ENCODE measurements at regions not wholly inside any gene's neighbourhood (a gene's known extent, or its start where the extent isn't known, plus 50 kb on each side); places are given as distances from the start of the nearest gene placed in this dataset.

- Mint-ChIP-seq H3K27ac (no peak overlapping the region), H3K4me1 (no peaks in the 10 kb centered on the region), H3K9me3 (no peaks in the 10 kb centered on the region), H3K4me3 (no peak overlapping the region), H3K36me3 (no peaks in the 10 kb centered on the region), H3K27me3 (peaks cover 3% of the 10 kb centered on the region)
- DNase-seq (ENCODE audit: low spot score in 2 of 2) (no peak), ATAC-seq (ENCODE audit: low read depth) (no peak)
These were observed 205.1 kb upstream of the CHD1 start for GRCh38 chr5:99133921-99134320.

- no peak for ATAC-seq (ENCODE audit: low read depth)
- no peak for DNase-seq (ENCODE audit: low spot score in 2 of 2)
- Mint-ChIP-seq H3K9me3 (no peaks in the 10 kb centered on the region), H3K36me3 (no peaks in the 10 kb centered on the region), H3K4me3 (no peak overlapping the region), H3K27ac (no peak overlapping the region), H3K4me1 (no peaks in the 10 kb centered on the region), H3K27me3 (peaks cover 5% of the 10 kb centered on the region)
These were observed 201.1 kb upstream of the CHD1 start for GRCh38 chr5:99129768-99130501.

- DNase-seq (ENCODE audit: low spot score in 2 of 2) (no peak), ATAC-seq (ENCODE audit: low read depth) (no peak)
- H3K4me3 Mint-ChIP-seq = no peak overlapping the region
- no peaks in the 10 kb centered on the region for H3K4me1 Mint-ChIP-seq
- peaks cover 3% of the 10 kb centered on the region for H3K27me3 Mint-ChIP-seq
- no peaks in the 10 kb centered on the region for H3K36me3 Mint-ChIP-seq
- H3K9me3 Mint-ChIP-seq = no peaks in the 10 kb centered on the region
- H3K27ac Mint-ChIP-seq = no peak overlapping the region
These were observed 194.2 kb upstream of the CHD1 start for GRCh38 chr5:99122976-99123375.

- DNase-seq (ENCODE audit: low spot score in 2 of 2) = no peak
- ATAC-seq (ENCODE audit: low read depth) = no peak
- no peak overlapping the region for H3K4me3 Mint-ChIP-seq
These were observed 190.5 kb upstream of the CHD1 start for GRCh38 chr5:99119326-99119725.

GRCh38 chr5:99116526-99116925, 187.7 kb upstream of the CHD1 start:
- H3K4me3 Mint-ChIP-seq = no peak overlapping the region
- peaks cover 2% of the 10 kb centered on the region for H3K27me3 Mint-ChIP-seq
- H3K4me1 Mint-ChIP-seq = no peaks in the 10 kb centered on the region
- no peak for DNase-seq (ENCODE audit: low spot score in 2 of 2)
- ATAC-seq (ENCODE audit: low read depth) = no peak
- H3K27ac Mint-ChIP-seq = no peak overlapping the region
- no peaks in the 10 kb centered on the region for H3K9me3 Mint-ChIP-seq
- no peaks in the 10 kb centered on the region for H3K36me3 Mint-ChIP-seq

More at GRCh38 chr5:99119326-99119725, 190.5 kb upstream of the CHD1 start:
- no peaks in the 10 kb centered on the region for H3K9me3 Mint-ChIP-seq
- no peaks in the 10 kb centered on the region for H3K36me3 Mint-ChIP-seq
- no peaks in the 10 kb centered on the region for H3K4me1 Mint-ChIP-seq
- peaks cover 2% of the 10 kb centered on the region for H3K27me3 Mint-ChIP-seq
- H3K27ac Mint-ChIP-seq = no peak overlapping the region

- ATAC-seq (ENCODE audit: low read depth) (no peak), DNase-seq (ENCODE audit: low spot score in 2 of 2) (no peak)
- H3K4me1 Mint-ChIP-seq = peaks cover under 1% of the 10 kb centered on the region
- no peak overlapping the region for H3K4me3 Mint-ChIP-seq
- peaks cover 2% of the 10 kb centered on the region for H3K27me3 Mint-ChIP-seq
- H3K27ac Mint-ChIP-seq = no peak overlapping the region
- H3K9me3 Mint-ChIP-seq = no peaks in the 10 kb centered on the region
- H3K36me3 Mint-ChIP-seq = no peaks in the 10 kb centered on the region
These were observed 181.1 kb upstream of the CHD1 start for GRCh38 chr5:99109894-99110293.

- DNase-seq (ENCODE audit: low spot score in 2 of 2) (no peak), ATAC-seq (ENCODE audit: low read depth) (no peak)
- Mint-ChIP-seq H3K36me3 (no peaks in the 10 kb centered on the region), H3K4me3 (no peak overlapping the region), H3K4me1 (peaks cover 4% of the 10 kb centered on the region), H3K27ac (no peak overlapping the region), H3K27me3 (peaks cover 4% of the 10 kb centered on the region), H3K9me3 (no peaks in the 10 kb centered on the region)
These were observed 176.4 kb upstream of the CHD1 start for GRCh38 chr5:99105216-99105615.

GRCh38 chr5:99104538-99105132, 175.8 kb upstream of the CHD1 start:
- ATAC-seq (ENCODE audit: low read depth) (no peak), DNase-seq (ENCODE audit: low spot score in 2 of 2) (peak in 1 of 2 donors; percentile 9)
- H3K9me3 Mint-ChIP-seq = no peaks in the 10 kb centered on the region
- no peak overlapping the region for H3K27ac Mint-ChIP-seq
- H3K27me3 Mint-ChIP-seq = peaks cover 4% of the 10 kb centered on the region
- H3K4me1 Mint-ChIP-seq = peaks cover 4% of the 10 kb centered on the region
- no peaks in the 10 kb centered on the region for H3K36me3 Mint-ChIP-seq
- H3K4me3 Mint-ChIP-seq = no peak overlapping the region

- Mint-ChIP-seq H3K27me3 (peaks cover 7% of the 10 kb centered on the region), H3K9me3 (no peaks in the 10 kb centered on the region), H3K27ac (no peak overlapping the region), H3K36me3 (no peaks in the 10 kb centered on the region), H3K4me3 (no peak overlapping the region), H3K4me1 (peaks cover 4% of the 10 kb centered on the region)
- ATAC-seq (ENCODE audit: low read depth) (no peak), DNase-seq (ENCODE audit: low spot score in 2 of 2) (no peak)
These were observed 173.4 kb upstream of the CHD1 start for GRCh38 chr5:99102073-99102697.

GRCh38 chr5:99099691-99100090, 170.9 kb upstream of the CHD1 start:
- Mint-ChIP-seq H3K36me3 (no peaks in the 10 kb centered on the region), H3K4me1 (peaks cover 2% of the 10 kb centered on the region), H3K27ac (no peak overlapping the region), H3K9me3 (no peaks in the 10 kb centered on the region), H3K4me3 (no peak overlapping the region), H3K27me3 (peaks cover 7% of the 10 kb centered on the region)
- ATAC-seq (ENCODE audit: low read depth) (no peak), DNase-seq (ENCODE audit: low spot score in 2 of 2) (no peak)

- DNase-seq (ENCODE audit: low spot score in 2 of 2) (no peak), ATAC-seq (ENCODE audit: low read depth) (no peak)
- H3K4me1 Mint-ChIP-seq = no peaks in the 10 kb centered on the region
- no peak overlapping the region for H3K4me3 Mint-ChIP-seq
- no peak overlapping the region for H3K27ac Mint-ChIP-seq
- no peaks in the 10 kb centered on the region for H3K9me3 Mint-ChIP-seq
- H3K36me3 Mint-ChIP-seq = no peaks in the 10 kb centered on the region
- H3K27me3 Mint-ChIP-seq = peaks cover 13% of the 10 kb centered on the region
These were observed 161.2 kb upstream of the CHD1 start for GRCh38 chr5:99089822-99090549.

GRCh38 chr5:99088309-99088708, 159.5 kb upstream of the CHD1 start:
- peaks cover 11% of the 10 kb centered on the region for H3K27me3 Mint-ChIP-seq
- H3K36me3 Mint-ChIP-seq = no peaks in the 10 kb centered on the region
- no peak for ATAC-seq (ENCODE audit: low read depth)

GRCh38 chr5:99083197-99083596, 154.4 kb upstream of the CHD1 start:
- H3K27me3 Mint-ChIP-seq = peaks cover 10% of the 10 kb centered on the region
- peaks cover 2% of the 10 kb centered on the region for H3K4me1 Mint-ChIP-seq
- ATAC-seq (ENCODE audit: low read depth) = no peak
- no peaks in the 10 kb centered on the region for H3K9me3 Mint-ChIP-seq
- H3K36me3 Mint-ChIP-seq = no peaks in the 10 kb centered on the region
- no peak for DNase-seq (ENCODE audit: low spot score in 2 of 2)
- H3K27ac Mint-ChIP-seq = no peak overlapping the region
- H3K4me3 Mint-ChIP-seq = no peak overlapping the region

More at GRCh38 chr5:99088309-99088708, 159.5 kb upstream of the CHD1 start:
- no peak overlapping the region for H3K4me3 Mint-ChIP-seq
- H3K4me1 Mint-ChIP-seq = no peaks in the 10 kb centered on the region
- no peak overlapping the region for H3K27ac Mint-ChIP-seq
- no peak for DNase-seq (ENCODE audit: low spot score in 2 of 2)
- H3K9me3 Mint-ChIP-seq = no peaks in the 10 kb centered on the region

GRCh38 chr5:99081711-99082110, 152.9 kb upstream of the CHD1 start:
- H3K36me3 Mint-ChIP-seq = no peaks in the 10 kb centered on the region
- no peaks in the 10 kb centered on the region for H3K9me3 Mint-ChIP-seq
- no peak overlapping the region for H3K4me3 Mint-ChIP-seq
- peaks cover 2% of the 10 kb centered on the region for H3K4me1 Mint-ChIP-seq
- H3K27ac Mint-ChIP-seq = no peak overlapping the region
- DNase-seq (ENCODE audit: low spot score in 2 of 2) = no peak
- peaks cover 6% of the 10 kb centered on the region for H3K27me3 Mint-ChIP-seq
- no peak for ATAC-seq (ENCODE audit: low read depth)

Data from memory B cell (primary cell).